ENCODE measurements at regions not wholly inside any gene's neighbourhood (a gene's known extent, or its start where the extent isn't known, plus 50 kb on each side); places are given as distances from the start of the nearest gene placed in this dataset.

DNA sequence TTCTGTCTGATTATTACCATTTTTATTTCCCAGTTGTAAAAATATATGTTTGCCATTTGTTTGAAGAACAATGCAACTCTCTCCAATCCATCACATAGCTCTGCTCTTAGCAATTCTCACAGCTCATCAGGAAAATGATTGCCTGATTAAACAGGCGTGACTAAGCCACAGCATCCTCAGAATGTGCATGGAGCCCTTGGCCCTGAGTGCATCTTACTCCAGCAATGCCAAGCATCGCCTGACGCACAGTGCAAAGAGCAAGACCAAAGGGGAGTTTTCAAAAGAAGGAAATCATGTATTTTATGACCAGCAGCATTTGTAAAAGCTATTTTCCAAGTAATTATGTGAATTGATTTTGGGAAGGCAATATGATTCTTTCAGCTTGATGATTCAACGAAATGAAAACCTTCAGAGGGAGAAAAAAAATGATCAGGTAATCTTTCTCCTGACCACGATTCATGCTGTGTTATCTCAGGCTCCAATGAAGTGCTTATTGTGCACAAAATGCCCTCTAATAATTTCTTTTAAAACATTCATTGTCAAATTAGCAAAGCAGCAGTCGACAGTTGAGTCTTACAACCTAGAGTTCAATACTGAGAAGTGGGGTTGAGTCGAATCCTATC lies 138.0 kb upstream of the FAM9B start:
- no peak overlapping the region for H3K4me3 ChIP-seq (ENCODE audit: low read length in 2 of 2)
- DNase-seq (no peak), ATAC-seq (ENCODE audit: low FRiP score) (no peak)
- intact Hi-C loops (cut with DNase I) = no loop called here
- no peak overlapping the region for H3K27ac ChIP-seq (ENCODE audit: low read depth in 1 of 2, low read length in 2 of 2)
- H3K9me3 ChIP-seq (ENCODE audit: control insufficient read depth, low read length) = no peaks in the 10 kb centered on the region
- no peaks in the 10 kb centered on the region for H3K4me1 ChIP-seq (ENCODE audit: control insufficient read depth in 1 of 2, insufficient read depth in 2 of 2, low read length in 2 of 2)
- no peaks in the 10 kb centered on the region for H3K27me3 ChIP-seq (ENCODE audit: control insufficient read depth in 1 of 2, insufficient read depth in 2 of 2, low read length in 1 of 2)
- 80 to 88% methylated on average over 7 of the region's 7 CpGs for WGBS, 2 donors
- H3K36me3 ChIP-seq (ENCODE audit: control insufficient read depth in 1 of 2, insufficient read depth in 2 of 2, low read length in 1 of 2) = no peaks in the 10 kb centered on the region

DNA sequence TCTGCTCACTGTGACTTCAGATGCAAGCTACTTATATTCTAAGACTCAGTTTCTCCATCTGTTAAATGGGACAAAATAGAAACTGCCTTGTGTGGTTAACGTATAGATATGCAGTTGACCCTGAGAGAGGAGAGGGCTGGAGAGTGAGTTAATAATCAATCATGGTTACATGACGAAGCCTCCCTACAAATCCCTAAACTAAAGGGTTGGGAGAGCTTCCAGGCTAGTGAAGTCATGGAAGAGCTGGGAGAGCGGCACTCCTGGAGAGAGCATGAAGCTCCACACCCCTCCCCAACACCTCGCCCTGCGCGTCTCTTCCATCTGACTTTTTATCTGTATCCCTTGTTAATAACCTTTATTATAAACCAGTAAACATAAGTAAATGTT lies 138.5 kb upstream of the FAM9B start:
- Histone ChIP-seq H3K27ac (ENCODE audit: low read depth in 1 of 2, low read length in 2 of 2) (no peak overlapping the region), H3K36me3 (ENCODE audit: control insufficient read depth in 1 of 2, insufficient read depth in 2 of 2, low read length in 1 of 2) (no peaks in the 10 kb centered on the region), H3K27me3 (ENCODE audit: control insufficient read depth in 1 of 2, insufficient read depth in 2 of 2, low read length in 1 of 2) (no peaks in the 10 kb centered on the region), H3K4me1 (ENCODE audit: control insufficient read depth in 1 of 2, insufficient read depth in 2 of 2, low read length in 2 of 2) (no peaks in the 10 kb centered on the region), H3K4me3 (ENCODE audit: low read length in 2 of 2) (no peak overlapping the region), H3K9me3 (ENCODE audit: control insufficient read depth, low read length) (no peaks in the 10 kb centered on the region)
- no peak for ATAC-seq (ENCODE audit: low FRiP score)
- intact Hi-C loops (cut with DNase I) = no loop called here
- 87 to 97% methylated on average over 6 of the region's 6 CpGs for whole genome bisulfite sequencing, 2 donors
- no peak for DNase-seq

DNA sequence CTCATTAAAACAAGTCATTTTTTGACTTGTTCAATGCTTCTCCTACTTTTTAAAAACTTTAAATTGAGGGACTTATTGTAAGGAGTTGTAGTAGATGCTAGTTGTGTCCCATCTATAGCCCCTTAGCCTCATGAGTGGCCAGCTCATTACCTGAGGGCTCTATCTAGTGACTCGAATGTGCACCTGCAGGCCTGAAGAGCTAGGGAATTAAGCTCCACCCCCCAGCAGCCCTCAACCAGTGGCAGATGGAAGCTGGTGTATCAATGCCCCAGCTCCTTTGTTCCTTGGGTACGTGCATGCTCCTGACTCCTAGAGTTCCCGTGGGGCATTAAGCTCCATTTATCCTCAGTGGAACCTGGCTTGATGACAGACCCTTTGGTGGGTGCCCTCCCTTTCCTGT lies 146.7 kb upstream of the FAM9B start:
- intact Hi-C loops (cut with DNase I) = no loop called here
- H3K9me3 ChIP-seq (ENCODE audit: control insufficient read depth, low read length) = no peaks in the 10 kb centered on the region
- 64 to 96% methylated on average over 3 of the region's 3 CpGs for WGBS, 2 donors
- no peak overlapping the region for H3K27ac ChIP-seq (ENCODE audit: low read depth in 1 of 2, low read length in 2 of 2)
- no peaks in the 10 kb centered on the region for H3K4me1 ChIP-seq (ENCODE audit: control insufficient read depth in 1 of 2, insufficient read depth in 2 of 2, low read length in 2 of 2)
- no peak overlapping the region for H3K4me3 ChIP-seq (ENCODE audit: low read length in 2 of 2)
- ATAC-seq (ENCODE audit: low FRiP score) = no peak
- DNase-seq = no peak
- no peaks in the 10 kb centered on the region for H3K36me3 ChIP-seq (ENCODE audit: control insufficient read depth in 1 of 2, insufficient read depth in 2 of 2, low read length in 1 of 2)
- H3K27me3 ChIP-seq (ENCODE audit: control insufficient read depth in 1 of 2, insufficient read depth in 2 of 2, low read length in 1 of 2) = no peaks in the 10 kb centered on the region

DNA sequence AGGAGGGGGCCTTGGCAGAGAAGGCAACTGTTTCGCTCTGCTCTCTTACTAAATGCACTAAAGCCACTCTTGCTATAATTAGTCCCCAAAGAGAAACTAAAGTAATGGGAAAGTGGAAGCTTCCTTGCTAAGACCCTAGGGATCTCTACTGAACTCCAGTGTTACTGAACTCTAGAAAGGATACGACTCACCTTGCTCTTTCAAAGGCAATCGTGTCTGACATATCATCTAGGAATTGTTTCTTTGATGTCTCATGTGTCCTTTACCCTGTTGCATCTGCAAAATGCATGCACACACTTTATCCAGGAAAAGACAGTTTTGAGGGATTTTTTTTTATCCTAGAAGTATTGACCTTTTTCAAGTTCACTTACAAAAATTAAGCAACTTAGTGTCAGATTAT lies 148.1 kb upstream of the FAM9B start:
- Histone ChIP-seq H3K4me3 (ENCODE audit: low read length in 2 of 2) (no peak overlapping the region), H3K36me3 (ENCODE audit: control insufficient read depth in 1 of 2, insufficient read depth in 2 of 2, low read length in 1 of 2) (no peaks in the 10 kb centered on the region), H3K9me3 (ENCODE audit: control insufficient read depth, low read length) (no peaks in the 10 kb centered on the region), H3K27me3 (ENCODE audit: control insufficient read depth in 1 of 2, insufficient read depth in 2 of 2, low read length in 1 of 2) (no peaks in the 10 kb centered on the region), H3K4me1 (ENCODE audit: control insufficient read depth in 1 of 2, insufficient read depth in 2 of 2, low read length in 2 of 2) (no peaks in the 10 kb centered on the region), H3K27ac (ENCODE audit: low read depth in 1 of 2, low read length in 2 of 2) (no peak overlapping the region)
- ATAC-seq (ENCODE audit: low FRiP score) = no peak
- intact Hi-C loops (cut with DNase I) = no loop called here
- WGBS, 2 donors = 89 to 92% methylated on average over 3 of the region's 3 CpGs
- DNase-seq = no peak

DNA sequence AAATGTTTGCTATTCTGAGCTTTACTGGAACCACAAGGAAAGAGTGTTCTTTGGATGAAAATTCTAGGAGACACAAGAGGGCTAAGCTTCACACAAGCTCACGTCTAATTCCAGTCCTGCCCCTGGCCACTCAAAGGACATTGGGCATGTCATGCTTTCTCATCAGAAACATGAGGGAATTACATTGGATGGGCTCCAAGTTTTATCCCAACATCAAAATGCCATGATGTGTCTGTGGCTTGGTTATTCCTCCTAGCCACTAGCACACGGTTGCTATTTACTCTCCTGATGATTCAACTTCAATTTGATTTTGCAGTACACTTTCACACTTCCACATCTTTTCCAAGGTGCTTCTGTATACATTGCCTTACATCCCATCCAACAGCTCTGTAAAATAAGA lies 149.6 kb upstream of the FAM9B start:
- Histone ChIP-seq H3K4me1 (ENCODE audit: control insufficient read depth in 1 of 2, insufficient read depth in 2 of 2, low read length in 2 of 2) (no peaks in the 10 kb centered on the region), H3K27ac (ENCODE audit: low read depth in 1 of 2, low read length in 2 of 2) (no peak overlapping the region), H3K9me3 (ENCODE audit: control insufficient read depth, low read length) (no peaks in the 10 kb centered on the region), H3K4me3 (ENCODE audit: low read length in 2 of 2) (no peak overlapping the region), H3K27me3 (ENCODE audit: control insufficient read depth in 1 of 2, insufficient read depth in 2 of 2, low read length in 1 of 2) (no peaks in the 10 kb centered on the region), H3K36me3 (ENCODE audit: control insufficient read depth in 1 of 2, insufficient read depth in 2 of 2, low read length in 1 of 2) (no peaks in the 10 kb centered on the region)
- intact Hi-C loops (cut with DNase I) = no loop called here
- WGBS, 2 donors = 69 to 88% methylated on average over 2 of the region's 2 CpGs
- no peak for ATAC-seq (ENCODE audit: low FRiP score)
- DNase-seq = no peak

DNA sequence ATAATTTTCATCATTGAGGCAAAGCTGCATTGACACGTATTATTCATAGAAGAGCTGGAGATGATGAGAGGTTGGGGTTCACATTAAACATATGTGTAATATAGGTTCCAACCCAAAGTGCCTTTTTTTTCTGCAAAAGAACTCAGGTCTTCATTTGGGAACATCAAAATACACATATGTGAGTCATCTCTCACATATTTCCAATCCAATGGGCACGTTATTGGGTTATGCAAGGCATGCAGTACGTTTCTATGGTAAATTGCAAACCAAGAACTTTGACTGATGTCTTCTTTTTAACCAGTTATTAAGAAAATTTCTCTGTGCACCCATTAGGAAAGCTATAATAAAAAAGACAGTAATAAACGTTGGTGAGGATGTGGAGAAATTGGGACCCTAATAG lies 150.3 kb upstream of the FAM9B start:
- no peak overlapping the region for H3K27ac ChIP-seq (ENCODE audit: low read depth in 1 of 2, low read length in 2 of 2)
- H3K9me3 ChIP-seq (ENCODE audit: control insufficient read depth, low read length) = no peaks in the 10 kb centered on the region
- H3K27me3 ChIP-seq (ENCODE audit: control insufficient read depth in 1 of 2, insufficient read depth in 2 of 2, low read length in 1 of 2) = no peaks in the 10 kb centered on the region
- no peak for DNase-seq
- intact Hi-C loops (cut with DNase I) = no loop called here
- no peaks in the 10 kb centered on the region for H3K4me1 ChIP-seq (ENCODE audit: control insufficient read depth in 1 of 2, insufficient read depth in 2 of 2, low read length in 2 of 2)
- no peak overlapping the region for H3K4me3 ChIP-seq (ENCODE audit: low read length in 2 of 2)
- no peaks in the 10 kb centered on the region for H3K36me3 ChIP-seq (ENCODE audit: control insufficient read depth in 1 of 2, insufficient read depth in 2 of 2, low read length in 1 of 2)
- no peak for ATAC-seq (ENCODE audit: low FRiP score)
- WGBS, 2 donors = 69 to 85% methylated on average over 4 of the region's 4 CpGs

DNA sequence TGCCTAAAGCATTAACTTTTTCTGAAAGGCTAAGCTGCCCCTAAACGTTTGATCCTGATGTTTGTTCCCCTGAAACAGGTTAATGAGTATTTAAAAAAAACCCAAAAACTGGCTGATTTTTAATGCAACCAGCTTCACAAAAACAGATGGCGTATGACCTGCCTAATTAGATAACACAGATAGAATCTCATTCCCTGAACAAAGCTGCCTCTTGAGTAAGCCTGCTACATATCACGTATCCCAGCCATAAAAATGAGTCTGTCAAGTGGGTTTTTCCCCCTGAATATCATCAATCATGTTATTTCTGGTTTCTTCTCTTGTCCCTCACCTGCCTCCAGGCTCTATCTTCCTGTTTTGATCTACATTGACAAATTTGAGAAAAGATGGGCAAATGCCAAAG lies 154.2 kb upstream of the FAM9B start:
- intact Hi-C loops (cut with DNase I) = no loop called here
- no peak for DNase-seq
- no peaks in the 10 kb centered on the region for H3K36me3 ChIP-seq (ENCODE audit: control insufficient read depth in 1 of 2, insufficient read depth in 2 of 2, low read length in 1 of 2)
- H3K4me3 ChIP-seq (ENCODE audit: low read length in 2 of 2) = no peak overlapping the region
- WGBS, 2 donors = 71 to 86% methylated on average over 3 of the region's 3 CpGs
- no peaks in the 10 kb centered on the region for H3K27me3 ChIP-seq (ENCODE audit: control insufficient read depth in 1 of 2, insufficient read depth in 2 of 2, low read length in 1 of 2)
- no peaks in the 10 kb centered on the region for H3K4me1 ChIP-seq (ENCODE audit: control insufficient read depth in 1 of 2, insufficient read depth in 2 of 2, low read length in 2 of 2)
- ATAC-seq (ENCODE audit: low FRiP score) = no peak
- no peaks in the 10 kb centered on the region for H3K9me3 ChIP-seq (ENCODE audit: control insufficient read depth, low read length)
- H3K27ac ChIP-seq (ENCODE audit: low read depth in 1 of 2, low read length in 2 of 2) = no peak overlapping the region

DNA sequence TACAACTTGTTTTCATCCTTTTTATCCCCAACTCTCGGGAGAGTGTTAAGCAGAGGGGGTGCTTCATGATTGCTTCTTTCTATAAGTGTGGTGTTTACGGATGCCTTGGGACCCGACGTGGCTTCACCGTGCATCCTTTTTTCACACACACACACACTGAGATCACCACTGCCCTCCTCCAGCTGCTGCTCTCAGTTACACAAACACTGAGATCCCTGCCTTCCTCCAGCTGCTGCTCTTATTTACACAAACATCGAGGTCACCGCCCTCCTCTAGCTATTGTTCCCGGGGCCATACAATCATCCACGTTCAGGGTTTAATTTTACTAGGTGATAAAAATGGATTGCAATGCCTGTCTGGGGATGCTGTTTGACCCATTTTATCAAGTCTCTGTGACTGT lies 155.4 kb upstream of the FAM9B start:
- intact Hi-C loops (cut with DNase I) = no loop called here
- no peak for ATAC-seq (ENCODE audit: low FRiP score)
- Histone ChIP-seq H3K36me3 (ENCODE audit: control insufficient read depth in 1 of 2, insufficient read depth in 2 of 2, low read length in 1 of 2) (no peaks in the 10 kb centered on the region), H3K4me3 (ENCODE audit: low read length in 2 of 2) (no peak overlapping the region), H3K4me1 (ENCODE audit: control insufficient read depth in 1 of 2, insufficient read depth in 2 of 2, low read length in 2 of 2) (no peaks in the 10 kb centered on the region), H3K27ac (ENCODE audit: low read depth in 1 of 2, low read length in 2 of 2) (no peak overlapping the region), H3K9me3 (ENCODE audit: control insufficient read depth, low read length) (no peaks in the 10 kb centered on the region), H3K27me3 (ENCODE audit: control insufficient read depth in 1 of 2, insufficient read depth in 2 of 2, low read length in 1 of 2) (no peaks in the 10 kb centered on the region)
- DNase-seq = no peak
- WGBS, 2 donors = 59 to 86% methylated on average over 9 of the region's 9 CpGs

DNA sequence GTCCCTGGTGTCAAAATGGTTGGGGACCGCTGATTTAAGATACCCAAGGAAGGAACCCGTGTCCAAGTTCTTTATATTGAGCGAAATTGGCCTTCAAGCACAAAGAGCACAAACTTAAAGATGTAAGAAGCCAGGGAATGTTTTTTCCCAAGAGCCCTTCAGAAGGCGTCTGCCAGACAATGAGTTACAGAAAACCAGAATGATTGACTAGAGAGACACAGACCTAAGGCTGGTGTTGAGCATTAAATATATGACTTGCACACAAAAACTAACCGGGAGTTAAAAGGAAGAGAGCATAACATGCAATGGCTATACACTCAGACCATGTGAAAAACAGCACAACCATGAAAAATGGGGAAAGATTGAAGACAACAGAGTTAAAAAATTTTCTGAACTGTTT lies 157.5 kb upstream of the FAM9B start:
- H3K4me3 ChIP-seq (ENCODE audit: low read length in 2 of 2) = no peak overlapping the region
- no peak for ATAC-seq (ENCODE audit: low FRiP score)
- H3K9me3 ChIP-seq (ENCODE audit: control insufficient read depth, low read length) = no peaks in the 10 kb centered on the region
- no peaks in the 10 kb centered on the region for H3K27me3 ChIP-seq (ENCODE audit: control insufficient read depth in 1 of 2, insufficient read depth in 2 of 2, low read length in 1 of 2)
- intact Hi-C loops (cut with DNase I) = no loop called here
- H3K36me3 ChIP-seq (ENCODE audit: control insufficient read depth in 1 of 2, insufficient read depth in 2 of 2, low read length in 1 of 2) = no peaks in the 10 kb centered on the region
- DNase-seq = no peak
- WGBS, 2 donors = 84 to 94% methylated on average over 5 of the region's 5 CpGs
- no peaks in the 10 kb centered on the region for H3K4me1 ChIP-seq (ENCODE audit: control insufficient read depth in 1 of 2, insufficient read depth in 2 of 2, low read length in 2 of 2)
- no peak overlapping the region for H3K27ac ChIP-seq (ENCODE audit: low read depth in 1 of 2, low read length in 2 of 2)

All from aorta (tissue), 5 donors.